Hematopoietic multipotent progenitor cell treated with erythropoietin and hydrocortisone succinate and interleukin-3 and kit ligand, for 8 days (in vitro differentiated cells): ENCODE measurements at regions not wholly inside any gene's neighbourhood (a gene's known extent, or its start where the extent isn't known, plus 50 kb on each side); places are given as distances from the start of the nearest gene placed in this dataset.

Source experiments
- DNase-seq: peaks from one replicate; pipeline ENCODE4 v3.0.0-alpha.2; 2015

DNA sequence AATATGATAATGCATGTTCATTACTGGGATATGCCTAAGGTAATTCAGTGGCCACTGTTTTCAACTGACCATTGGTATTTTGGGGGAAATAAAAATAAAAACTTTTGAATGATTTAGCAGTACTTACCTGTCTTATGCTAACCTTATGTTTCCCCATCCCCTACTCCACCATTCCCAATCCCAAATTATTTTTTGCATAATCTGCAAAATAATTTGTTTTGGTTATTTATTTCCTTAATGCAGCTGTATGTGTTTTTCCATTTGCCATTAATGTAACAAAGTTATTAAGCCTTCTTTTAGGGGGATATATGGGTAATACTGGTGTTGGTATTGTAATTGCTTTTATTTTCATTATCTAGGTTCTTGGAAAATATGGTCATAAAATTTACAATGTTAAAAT lies 213.9 kb upstream of the GULP1 start:
- DNase-seq, result no peak

DNA sequence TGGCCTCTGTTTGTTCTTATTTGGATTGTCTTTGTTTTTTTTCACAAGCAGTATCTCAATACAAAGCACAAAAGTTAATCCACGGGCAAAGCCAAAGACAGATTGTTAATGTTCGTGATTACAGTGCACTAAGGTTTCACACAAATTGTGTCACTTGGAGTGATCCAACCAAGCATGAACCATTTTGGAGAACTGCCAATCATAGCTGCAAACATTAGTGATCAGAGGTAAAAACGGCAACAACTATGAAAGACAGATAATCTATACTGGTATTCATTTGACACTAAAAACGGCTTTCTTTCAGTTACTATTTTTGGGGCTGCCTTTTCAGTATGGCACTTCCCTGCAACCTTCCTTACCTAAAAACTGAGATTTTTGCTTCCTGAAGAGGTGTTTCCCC lies 213.1 kb upstream of the GULP1 start:
- DNase-seq, result no peak

DNA sequence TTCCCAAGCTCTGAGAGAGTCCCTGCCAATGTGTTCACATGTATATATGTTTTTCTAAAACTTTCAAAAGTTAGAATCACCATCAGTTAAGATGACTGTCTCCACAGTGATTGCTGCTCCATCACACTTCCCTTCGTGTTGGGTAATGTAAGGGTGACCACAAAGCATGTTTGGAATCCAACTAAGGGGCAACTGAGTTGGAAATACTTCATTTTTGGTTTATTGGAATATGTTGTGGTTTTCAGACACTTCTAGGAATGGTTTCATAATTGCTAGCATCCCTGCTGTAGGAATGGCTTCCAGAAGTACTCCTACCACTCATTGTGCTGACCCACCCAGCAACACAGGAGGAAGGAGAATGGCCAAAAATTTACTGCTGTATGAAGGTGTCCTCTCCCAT lies 212.5 kb upstream of the GULP1 start:
- no peak for DNase-seq

DNA sequence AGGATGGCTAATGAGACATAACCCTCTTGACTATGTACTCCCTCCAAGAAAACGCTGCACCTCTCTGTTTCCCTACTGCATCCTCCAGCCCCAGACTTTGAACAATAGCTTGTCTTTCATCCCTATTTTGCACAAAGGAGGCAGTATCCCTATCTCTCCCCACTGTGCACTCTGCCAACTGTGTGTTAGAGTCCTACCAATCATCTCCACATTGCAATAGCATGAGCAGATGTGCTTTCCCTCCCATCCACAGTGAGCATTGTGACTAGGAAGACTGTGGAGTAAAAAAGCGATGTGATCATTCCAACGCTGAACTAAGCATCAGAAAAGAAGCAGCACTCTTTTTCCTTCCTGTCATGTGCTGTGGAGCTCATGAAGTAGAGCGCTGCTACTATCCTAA lies 206.3 kb upstream of the GULP1 start:
- no peak for DNase-seq

DNA sequence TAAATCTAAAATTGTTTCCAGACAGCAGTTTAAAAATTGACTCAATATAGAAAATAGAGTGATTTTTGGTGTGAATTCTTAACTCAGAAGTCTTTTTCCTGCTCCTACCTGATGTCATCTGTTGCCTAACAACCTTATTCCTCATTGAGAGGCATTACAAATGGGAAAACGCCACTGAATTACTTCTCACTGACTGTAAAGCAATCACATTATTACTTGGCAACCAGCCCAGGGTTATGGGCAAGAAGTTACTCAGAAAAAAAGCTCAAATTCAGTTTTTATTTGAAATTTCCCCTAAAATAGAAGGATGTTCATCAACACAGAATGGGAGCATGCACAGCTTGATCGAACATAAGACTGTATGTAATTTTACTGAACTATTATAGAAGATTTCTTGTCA lies 201.8 kb upstream of the GULP1 start:
- no peak for DNase-seq

DNA sequence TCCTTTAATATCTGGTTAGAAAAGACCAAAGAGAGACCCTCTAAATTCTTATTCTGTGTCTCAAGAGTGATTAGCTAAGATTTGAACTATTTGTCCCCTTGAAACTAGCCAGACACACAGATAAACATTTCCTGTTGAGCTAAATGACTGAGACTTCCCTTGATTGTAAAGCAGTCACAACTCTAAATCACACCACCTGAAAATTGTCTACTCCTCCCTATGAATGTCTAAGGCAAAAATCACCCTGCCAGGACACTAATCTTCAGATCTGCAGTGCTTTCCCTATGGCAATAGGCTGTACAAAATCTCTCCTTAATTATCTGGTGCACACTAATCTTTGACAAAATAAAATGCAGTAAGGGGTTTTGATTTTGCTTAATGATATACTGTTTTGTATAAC lies 200.5 kb upstream of the GULP1 start:
- no peak for DNase-seq

DNA sequence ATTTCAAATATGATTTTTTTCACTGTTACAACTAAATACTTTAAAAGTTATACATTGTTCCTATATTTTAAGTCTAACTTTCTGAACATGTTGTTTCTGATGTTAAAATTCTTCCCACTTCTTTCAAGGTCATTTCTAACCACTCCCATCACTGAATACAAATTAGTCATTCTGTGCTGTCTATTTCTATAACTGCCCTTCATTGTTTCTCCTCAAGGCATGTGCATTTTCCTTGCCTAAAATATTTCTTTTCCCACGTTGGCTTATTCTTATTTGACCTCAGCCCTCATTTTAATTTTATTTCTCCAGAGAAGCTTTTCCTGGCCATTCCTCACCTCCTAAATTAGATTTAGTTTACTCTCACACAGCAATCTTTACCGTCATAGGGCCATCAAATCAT lies 198.9 kb upstream of the GULP1 start:
- no peak for DNase-seq

DNA sequence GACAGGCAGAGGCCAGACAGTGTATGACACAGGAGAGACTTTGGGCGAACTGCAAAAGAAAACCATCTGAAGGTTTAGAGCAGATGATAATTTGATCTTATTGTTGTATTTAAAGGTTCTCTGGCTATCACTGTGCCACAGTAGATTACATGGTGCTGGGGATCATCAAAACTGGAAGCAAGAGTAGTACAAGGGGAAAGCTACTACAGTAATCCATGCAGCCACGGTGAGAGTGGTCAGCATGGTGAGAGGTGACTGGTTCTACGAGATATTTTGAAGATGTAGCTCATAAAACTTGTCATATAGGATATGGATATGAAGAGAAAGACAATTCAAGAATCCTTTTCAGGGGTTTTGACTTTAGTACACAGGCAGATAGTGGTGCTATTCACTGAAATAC lies 194.8 kb upstream of the GULP1 start:
- no peak for DNase-seq

DNA sequence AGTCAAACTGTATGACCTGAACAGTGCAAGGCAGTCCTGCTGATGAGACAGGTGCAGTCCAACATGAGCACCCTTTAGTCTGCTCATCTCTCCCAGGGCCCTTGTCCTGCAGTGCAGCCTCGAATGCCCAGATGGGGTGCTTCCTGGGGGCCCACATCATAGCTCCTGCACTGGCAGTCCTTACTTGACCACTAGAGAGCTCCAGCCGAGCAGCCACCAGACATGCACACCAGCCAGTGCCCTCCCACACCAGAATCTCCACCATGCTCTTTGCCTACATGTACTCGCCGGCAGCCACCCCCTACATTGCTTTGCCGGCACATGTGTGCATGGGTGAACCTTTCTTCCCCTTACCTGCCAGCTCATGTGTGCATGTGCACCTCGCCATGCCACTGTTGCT lies 188.8 kb upstream of the GULP1 start:
- no peak for DNase-seq

DNA sequence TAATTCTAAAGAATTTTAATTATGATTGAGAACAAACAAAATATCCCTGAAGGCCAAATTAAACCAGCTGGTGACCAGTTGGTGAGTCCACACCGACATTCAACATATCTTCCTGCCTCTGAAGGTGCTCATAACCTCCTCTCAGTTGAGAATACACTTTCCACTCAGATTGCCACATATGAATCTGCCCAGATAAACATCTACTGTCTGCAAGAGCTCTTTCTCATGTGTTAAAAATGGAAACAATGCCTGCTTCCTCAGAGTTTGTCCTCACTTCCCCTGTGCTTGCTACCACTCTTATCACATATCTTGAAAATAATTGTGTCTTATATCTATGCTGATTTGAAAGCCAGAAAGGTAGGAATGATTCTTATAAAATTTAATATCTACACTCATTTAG lies 177.7 kb upstream of the GULP1 start:
- DNase-seq, result no peak

DNA sequence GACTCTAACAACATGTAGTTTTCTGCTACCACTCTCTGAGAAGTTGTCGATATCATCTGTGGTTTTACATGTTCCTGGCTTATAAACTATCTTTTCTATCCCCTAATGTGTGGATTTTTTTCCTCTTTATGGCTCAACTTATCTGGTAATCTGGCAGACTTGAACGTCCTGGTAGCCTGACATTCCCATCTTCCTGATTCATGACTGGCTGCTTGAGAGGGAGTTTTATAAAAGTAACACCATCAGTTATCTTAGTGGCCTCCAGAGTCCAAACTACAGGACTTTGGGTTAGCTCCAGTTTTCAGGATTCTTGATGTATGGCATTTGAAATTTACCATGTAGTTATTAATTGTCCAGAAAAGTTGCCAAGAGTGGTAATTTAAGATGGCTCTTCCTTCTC lies 174.0 kb upstream of the GULP1 start:
- DNase-seq, result no peak

DNA sequence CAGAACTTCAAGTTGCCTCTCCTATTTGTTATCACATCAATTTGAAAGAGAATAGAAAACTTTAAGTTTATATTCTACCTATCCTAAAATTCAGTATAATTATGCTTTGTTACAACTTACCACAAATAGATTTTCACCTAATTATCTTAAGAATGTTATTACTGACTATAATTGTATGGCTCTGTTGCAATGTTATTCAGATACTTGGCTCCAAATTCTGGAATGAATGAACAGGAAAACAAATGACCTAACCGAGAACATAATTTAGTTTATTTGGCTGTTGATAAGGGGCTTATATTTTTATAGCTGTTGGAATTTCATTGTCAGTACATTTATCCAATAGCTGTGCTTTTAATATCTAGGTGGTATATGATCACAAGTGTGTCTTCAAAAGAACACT lies 173.2 kb upstream of the GULP1 start:
- DNase-seq, result no peak

DNA sequence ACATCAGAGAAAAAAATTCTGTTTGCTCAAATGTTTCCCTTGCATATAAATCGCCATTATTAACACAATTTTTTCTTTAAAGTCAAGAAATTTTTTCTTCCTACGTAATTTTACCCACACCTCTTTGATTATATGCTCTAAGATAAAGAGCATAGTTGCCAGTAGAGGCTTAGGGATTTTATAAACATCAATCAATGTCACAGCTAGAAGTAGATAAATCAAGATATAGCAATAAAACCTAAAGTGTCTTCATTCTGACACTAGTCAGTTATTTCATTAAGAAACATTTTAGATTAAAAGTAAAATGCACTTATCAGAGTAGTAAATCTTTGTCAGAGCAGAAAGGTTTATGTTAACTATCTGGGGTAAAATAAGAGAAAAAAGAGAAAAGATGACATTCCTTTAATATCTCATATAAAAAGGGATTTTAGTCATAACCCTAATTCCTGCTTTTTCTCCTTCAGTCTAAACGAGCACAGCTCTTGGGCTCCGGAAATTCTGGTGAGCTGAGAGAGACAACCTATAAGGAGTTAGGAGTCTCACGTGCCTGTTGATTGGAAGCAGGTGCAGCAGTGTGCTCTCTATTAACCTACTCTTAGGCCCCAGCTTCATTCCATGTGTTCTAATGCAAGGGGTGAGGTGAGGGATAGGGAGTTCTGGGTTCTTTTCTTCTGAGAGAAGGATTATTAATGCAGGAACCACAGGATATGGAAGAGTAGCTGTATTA lies 172.4 kb upstream of the GULP1 start:
- no peak for DNase-seq

DNA sequence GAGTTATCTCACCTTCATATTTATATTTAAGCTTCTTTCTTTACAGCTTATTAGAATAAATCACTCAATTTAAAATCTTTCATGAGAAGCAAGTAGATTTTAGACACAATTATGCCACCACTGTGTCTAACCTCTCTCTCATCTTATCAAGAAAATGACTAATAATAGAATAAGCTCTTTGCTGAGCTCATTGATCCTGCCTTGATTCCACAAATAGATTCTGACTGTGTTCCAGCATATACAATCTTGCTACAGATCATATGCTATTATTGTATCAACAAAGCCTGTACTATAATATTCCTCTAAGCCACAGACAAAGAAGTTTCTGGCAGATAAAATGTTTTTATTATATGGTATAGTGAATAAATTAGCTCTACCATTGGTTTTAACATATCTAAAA lies 168.7 kb upstream of the GULP1 start:
- no peak for DNase-seq

DNA sequence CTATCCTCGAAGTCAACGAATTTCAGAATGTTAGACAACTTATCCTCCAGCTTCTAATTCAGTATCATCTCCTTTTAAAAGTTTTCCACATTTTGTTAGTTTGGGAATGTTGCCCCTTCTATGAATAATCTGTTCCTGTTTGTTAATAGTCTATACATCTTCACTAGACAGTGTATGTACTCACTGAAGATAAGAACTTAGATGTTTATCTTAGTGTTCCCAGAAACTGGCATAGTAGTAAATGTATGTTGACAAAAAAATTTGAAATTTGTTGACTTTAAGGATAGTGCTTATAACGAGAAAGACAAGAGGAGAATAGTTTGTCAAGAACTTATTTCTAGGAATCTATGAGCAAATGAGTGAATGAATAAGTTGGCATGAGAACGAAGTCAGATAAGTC lies 162.0 kb upstream of the GULP1 start:
- DNase-seq, result no peak

DNA sequence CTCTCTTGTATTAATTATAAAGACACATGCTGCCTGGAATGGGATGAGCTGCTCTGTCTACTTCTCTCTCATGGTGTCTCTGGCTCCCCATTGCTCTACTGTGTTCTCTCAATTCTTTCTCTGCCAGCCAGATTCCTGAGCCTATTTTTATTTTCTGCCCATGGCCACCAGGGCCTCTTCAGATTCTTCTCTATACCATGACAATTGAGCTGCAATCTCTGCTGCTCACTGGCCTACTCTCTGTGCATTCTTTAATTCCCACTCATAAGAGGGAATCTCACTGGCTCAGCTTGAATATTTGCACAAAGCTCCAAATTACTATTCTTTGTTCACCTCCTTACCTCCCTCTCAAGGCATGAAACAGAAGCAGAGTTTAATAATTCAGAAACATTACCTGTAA lies 161.4 kb upstream of the GULP1 start:
- no peak for DNase-seq

DNA sequence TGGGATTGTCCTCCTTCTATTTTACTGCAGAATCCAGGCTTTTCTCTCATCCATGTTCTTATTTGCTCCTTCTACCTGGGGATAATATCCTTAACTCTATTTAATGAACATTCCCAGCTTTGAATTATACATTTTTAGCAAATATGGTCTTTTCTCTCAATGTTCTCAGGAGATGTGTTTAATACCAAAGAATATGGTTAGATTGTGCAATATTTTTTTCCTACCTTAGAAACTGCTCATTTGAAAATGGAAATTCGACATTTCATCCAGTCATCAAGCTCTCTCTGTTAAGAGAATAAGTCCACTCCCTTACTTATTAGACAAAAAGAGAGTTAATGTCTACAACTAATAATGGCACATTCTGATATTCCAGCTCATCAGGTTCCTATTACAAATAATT lies 160.4 kb upstream of the GULP1 start:
- DNase-seq, result no peak

DNA sequence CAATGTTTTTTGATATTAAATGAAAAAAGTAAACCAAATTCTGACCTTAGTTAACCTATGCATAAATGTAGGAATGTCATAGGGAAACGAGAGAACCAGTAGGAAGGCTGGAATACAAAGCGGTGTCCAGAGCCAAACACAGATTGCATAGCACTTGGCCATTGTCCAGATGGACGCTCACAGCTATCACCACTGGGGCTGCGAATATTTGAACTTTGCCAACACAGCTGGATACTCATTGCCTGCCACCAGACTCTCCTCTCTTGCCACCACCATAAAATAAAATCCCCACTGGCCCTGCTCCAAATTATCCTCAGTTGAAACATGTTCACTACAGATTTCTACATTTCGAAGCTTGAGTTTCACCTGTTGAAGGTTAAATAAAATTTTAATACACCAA lies 159.3 kb upstream of the GULP1 start:
- no peak for DNase-seq

DNA sequence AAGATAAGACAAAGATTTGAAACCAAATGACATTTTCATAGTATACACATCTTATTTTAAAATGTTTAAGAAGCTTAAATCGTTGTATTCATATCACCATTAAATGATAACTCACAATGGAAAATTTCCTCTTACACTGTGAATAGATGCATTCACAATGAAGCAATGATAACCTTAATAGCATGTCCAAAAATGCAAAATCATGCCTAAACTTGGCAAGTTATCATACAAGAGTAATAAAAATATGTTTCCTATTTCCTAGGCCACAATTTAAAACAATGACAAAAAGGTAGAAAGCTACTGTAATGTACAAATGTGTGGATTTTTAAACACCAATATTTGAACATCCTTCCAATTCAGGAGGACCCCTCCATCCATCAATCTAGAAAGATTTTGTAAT lies 157.4 kb upstream of the GULP1 start:
- no peak for DNase-seq

DNA sequence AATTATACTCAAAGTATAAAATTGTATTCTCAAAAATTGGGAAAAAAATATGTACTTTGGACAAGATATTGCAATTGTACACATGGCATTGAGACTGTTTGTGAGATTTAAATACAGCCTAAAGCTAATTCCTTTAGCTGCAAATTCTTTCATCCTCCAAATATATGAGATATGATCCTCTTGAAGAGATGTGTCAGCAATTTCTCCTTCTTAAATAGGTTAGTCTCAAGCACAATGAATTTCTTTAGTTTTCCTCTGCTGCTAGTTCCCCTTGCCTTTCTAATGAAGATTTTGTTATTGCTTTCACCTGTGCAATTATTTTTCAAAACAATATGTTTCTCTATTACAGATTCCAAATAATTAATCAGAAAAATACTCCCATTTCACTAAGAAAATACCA lies 153.4 kb upstream of the GULP1 start:
- no peak for DNase-seq

DNA sequence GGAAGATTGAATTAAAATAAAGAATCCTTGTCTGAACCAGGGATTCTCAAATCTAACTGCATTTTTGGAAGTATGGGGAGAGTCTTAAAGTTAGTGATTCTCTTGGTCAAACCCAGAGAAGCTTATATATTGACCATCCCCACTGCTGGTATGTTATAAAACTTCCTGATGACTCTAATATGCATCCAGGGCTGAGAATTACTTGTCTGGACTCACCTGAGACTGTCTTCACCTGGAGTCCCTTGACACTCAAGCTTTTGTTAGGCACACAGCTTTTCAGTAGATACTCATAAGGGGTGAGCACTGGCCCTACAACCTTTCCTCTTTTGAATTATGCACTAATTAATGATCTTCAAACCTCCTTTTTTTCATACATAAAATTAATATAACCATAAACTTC lies 149.6 kb upstream of the GULP1 start:
- no peak for DNase-seq

DNA sequence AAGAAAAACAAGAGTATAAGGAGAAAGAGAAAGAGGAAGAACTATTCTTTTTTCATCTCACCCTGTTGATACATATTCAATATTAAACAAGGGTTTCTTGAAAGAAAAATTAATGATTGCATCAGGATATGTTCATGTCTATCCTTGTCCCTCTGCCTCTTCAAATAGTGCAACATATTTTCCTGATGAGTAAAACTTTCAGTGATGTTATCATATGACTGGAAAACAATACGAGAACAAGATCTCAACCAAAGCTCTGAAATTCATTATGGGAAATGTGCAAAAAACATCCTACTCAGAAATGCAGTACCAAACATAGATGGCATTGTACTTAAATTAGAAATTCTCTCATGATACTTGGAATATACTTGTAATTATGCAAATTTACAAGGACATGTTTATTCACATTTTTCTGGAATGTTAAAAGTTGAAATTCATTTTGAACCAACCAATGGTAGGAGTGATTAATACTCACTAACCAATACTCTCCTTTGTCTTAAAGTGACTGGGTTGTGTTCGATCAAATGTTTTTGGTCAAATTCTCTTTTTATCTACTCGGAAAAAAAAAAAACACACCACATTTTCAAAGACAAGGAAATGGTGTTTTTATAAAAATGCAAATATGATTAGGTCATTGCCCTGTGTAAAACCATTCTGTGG lies 148.9 kb upstream of the GULP1 start:
- no peak for DNase-seq

DNA sequence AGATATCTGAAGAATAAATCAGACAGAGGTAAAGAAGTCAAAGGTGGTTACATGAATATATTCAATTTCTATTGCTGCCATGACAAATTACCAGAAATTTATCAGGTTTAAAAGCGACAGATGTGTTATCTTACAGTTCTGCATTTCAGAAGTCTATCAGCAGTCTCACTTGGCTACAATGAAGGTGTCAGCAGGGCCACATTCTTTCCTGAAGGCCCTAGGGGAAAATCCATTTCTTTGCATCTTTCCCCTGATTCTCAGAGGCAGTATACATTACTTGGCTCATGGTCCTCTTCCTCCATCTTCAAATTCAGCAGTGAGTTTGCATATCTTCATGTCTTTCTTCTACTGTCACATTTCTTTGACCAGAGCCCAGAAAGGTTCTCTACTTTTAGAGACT lies 145.8 kb upstream of the GULP1 start:
- DNase-seq, result no peak

DNA sequence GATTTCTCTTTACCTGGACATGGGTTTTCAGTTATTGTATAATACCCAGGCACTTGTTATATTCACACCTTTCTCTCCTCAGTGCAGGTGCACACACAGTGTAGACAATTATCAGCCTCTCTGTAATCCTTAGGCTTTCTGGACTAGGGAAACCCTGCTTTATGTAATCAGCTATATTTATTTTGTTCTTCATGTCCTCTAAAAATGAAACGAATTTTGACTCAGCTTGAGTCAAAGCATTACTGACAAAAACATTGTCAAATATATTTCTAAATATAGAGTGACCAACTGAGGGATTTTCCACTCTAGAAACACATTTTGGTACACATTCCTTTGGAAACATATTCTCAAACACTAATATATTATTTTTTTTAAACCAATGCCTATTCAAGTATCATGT lies 144.8 kb upstream of the GULP1 start:
- no peak for DNase-seq

DNA sequence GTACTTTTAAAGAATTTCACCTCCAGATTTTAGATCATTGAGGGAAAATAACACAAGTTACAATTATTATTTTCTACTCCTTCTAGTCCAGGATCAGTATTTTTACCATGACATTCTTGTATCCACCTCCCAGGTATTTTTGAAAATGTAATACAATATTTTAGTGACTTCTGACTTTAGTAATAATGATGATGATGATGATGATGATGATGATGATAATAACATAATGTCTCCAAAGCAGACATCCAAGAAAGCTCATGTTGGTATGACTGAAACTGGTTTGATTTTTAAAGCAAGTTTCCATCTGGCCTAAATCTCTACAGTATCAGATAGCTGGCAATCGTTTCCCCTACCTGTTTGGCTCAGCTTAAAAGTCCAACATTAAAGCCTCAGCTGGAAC lies 140.0 kb upstream of the GULP1 start:
- no peak for DNase-seq
